Adipocyte (in vitro differentiated cells): ENCODE measurements at regions not wholly inside any gene's neighbourhood (a gene's known extent, or its start where the extent isn't known, plus 50 kb on each side); places are given as distances from the start of the nearest gene placed in this dataset.

Experiments
- DNase-seq: peaks from one replicate; pipeline ENCODE4 v3.0.0-alpha.2; 2015; ENCODE audit warnings: low read depth
- H3K27me3 ChIP-seq: replicated peaks from 2 replicates; pipeline ENCODE4 v1.7.0; 2013; ENCODE audit warnings: mild to moderate bottlenecking, low read length, moderate library complexity; ENCODE audit not compliant: control insufficient read depth, insufficient read depth
- H3K36me3 ChIP-seq: 2 replicates; pipeline ENCODE4 v1.7.0; 2013; ENCODE audit warnings: low read length, mild to moderate bottlenecking, moderate library complexity; ENCODE audit not compliant: control insufficient read depth, insufficient read depth, severe bottlenecking
- H3K4me1 ChIP-seq: 2 replicates; pipeline ENCODE4 v1.7.0; 2013; ENCODE audit warnings: mild to moderate bottlenecking, low read length, moderate library complexity; ENCODE audit not compliant: control insufficient read depth, insufficient read depth
- H3K4me3 ChIP-seq: 2 replicates; pipeline ENCODE4 v1.7.0; 2013; ENCODE audit warnings: mild to moderate bottlenecking, low read length, moderate library complexity
- H3K9ac ChIP-seq: 2 replicates; pipeline ENCODE4 v1.7.0; 2013; ENCODE audit warnings: mild to moderate bottlenecking, low read length, moderate library complexity
- H3K9me3 ChIP-seq: 2 replicates; pipeline ENCODE4 v1.7.0; 2013; ENCODE audit warnings: mild to moderate bottlenecking, low read length, moderate library complexity; ENCODE audit not compliant: control insufficient read depth

DNA sequence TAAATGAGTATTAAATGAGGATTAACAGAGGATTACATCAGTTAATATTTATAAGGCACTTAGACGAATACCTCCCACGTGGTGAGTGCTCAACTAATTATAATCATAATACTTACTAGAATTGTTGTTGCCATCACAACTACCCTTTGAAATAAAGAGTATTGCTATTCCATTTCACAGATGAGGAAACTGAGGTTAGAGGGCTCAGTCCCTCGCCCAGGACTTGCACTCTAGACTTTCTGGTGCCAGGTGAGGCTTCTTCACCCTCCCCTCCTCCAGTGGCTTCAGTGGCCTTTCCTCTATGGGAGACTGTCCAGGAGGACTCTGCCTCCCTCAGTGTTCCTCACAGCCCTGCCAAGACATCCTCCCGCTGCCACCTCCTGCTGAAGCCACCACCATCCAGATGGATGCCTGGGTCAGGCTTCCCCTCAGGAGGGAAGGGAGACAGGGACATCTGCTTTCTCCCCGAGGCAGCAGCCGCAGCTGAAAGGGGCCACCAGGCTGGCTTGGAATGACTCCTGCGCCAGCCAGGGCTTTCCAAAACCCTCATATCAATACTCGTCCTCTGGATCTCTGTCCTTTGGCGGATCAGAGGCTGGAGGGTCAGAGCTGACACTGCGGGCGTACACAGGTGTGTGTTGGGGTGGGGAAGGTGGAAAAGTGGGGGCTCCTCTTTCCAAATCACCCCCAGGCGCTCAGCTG is 580.1 kb downstream of the BUD13 start:
- peaks cover 6% of the 10 kb centered on the region for H3K9me3 ChIP-seq
- H3K4me3 ChIP-seq, result no peak overlapping the region
- no peaks in the 10 kb centered on the region for H3K4me1 ChIP-seq
- no peak for DNase-seq
- H3K27me3 ChIP-seq, result peaks cover 61% of the 10 kb centered on the region
- H3K9ac ChIP-seq, result no peak overlapping the region
- no peaks in the 10 kb centered on the region for H3K36me3 ChIP-seq

DNA sequence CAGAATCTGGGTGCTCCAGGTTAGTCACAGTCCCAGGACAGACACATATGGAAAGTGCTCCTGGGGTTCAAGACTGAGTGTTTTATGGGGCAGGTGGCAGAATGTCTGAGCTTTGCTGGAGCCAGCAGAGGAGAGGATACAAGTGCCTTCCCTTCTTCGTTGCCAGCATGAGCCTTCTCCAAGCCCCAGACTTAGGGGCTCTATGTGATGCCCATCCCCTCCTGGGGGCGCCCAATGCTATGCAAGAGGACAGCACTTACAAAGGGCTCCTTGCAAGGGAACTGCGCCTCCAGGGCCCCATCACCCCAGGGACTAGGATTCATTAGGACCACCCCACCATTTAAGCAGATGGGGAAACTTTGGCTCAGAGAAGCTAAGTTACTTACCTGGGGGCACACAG is 581.9 kb downstream of the BUD13 start:
- Histone ChIP-seq H3K9ac (no peak overlapping the region), H3K4me1 (no peaks in the 10 kb centered on the region), H3K36me3 (no peaks in the 10 kb centered on the region), H3K4me3 (no peak overlapping the region), H3K27me3 (peaks cover 53% of the 10 kb centered on the region), H3K9me3 (peaks cover 7% of the 10 kb centered on the region)
- no peak for DNase-seq

DNA sequence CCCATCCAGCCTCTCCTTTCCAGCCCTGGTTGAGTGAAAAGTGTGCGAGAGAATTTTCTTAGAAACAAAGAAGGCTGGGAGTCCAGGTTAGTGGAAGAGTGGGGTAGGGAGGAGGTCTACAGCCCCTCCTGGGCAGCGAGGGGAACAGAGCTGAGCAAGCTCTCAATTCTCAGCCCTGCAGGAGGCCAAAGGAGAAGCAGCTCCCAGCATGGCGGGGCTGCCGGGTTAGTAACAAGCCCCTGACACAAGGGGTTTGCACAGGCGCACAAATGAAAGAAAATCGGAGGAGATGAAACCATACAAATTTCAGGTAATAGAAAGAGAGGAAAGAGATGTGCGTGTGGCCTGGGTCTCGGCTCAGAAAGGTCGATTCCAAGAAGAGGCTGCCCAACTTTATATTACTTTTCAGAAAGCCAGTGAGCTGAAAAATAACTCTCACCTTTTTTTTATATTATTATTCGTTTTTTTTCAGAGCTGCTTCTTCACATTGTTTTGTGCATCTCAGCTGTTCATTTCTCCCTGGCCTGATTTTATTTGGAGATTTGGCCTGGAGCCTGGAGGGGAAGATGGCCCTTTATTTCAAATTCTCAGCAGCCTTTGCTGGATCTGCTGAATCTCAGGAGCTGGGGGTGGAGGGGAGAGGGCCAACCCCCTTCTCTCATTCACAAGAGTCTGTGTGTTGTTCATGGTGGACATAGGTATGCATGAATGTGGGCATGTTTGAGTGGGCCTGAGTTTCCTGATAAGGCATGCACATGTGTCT is 583.2 kb downstream of the BUD13 start:
- Histone ChIP-seq H3K4me1 (no peaks in the 10 kb centered on the region), H3K36me3 (no peaks in the 10 kb centered on the region), H3K9ac (no peak overlapping the region), H3K9me3 (peaks cover 7% of the 10 kb centered on the region), H3K4me3 (no peak overlapping the region), H3K27me3 (peaks cover 58% of the 10 kb centered on the region)
- DNase-seq, result no peak

- DNase-seq, result no peak
- no peak overlapping the region for H3K9ac ChIP-seq
- no peaks in the 10 kb centered on the region for H3K36me3 ChIP-seq
Measured at GRCh38 chr11:116188350-116188749, 584.4 kb downstream of the BUD13 start.

DNA sequence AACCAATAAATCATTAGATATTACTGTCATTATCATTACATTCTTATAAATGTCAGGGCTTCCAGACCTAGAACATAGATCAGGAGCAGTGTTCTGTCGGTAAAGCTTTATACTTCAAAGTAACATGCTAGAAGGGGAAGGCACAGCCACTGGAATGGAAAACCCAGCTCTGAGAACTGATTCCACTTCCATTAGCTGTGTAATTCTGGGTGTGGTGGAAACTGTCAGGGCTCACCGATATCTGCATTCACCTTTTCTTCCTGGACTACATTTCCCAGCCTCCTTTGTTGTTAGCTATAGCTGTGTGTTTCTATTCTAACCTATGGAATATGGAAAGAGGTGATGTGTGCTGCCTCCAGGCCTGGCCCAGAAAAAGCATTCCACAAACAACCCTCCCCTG is 585.8 kb downstream of the BUD13 start:
- no peaks in the 10 kb centered on the region for H3K36me3 ChIP-seq
- H3K9me3 ChIP-seq, result peaks cover 7% of the 10 kb centered on the region
- H3K9ac ChIP-seq, result no peak overlapping the region
- H3K4me3 ChIP-seq, result no peak overlapping the region
- H3K27me3 ChIP-seq, result peaks cover 53% of the 10 kb centered on the region
- DNase-seq, result no peak
- H3K4me1 ChIP-seq, result no peaks in the 10 kb centered on the region

More at GRCh38 chr11:116188350-116188749, 584.4 kb downstream of the BUD13 start:
- Histone ChIP-seq H3K4me1 (no peaks in the 10 kb centered on the region), H3K27me3 (peaks cover 62% of the 10 kb centered on the region), H3K9me3 (peaks cover 7% of the 10 kb centered on the region), H3K4me3 (no peak overlapping the region)

DNA sequence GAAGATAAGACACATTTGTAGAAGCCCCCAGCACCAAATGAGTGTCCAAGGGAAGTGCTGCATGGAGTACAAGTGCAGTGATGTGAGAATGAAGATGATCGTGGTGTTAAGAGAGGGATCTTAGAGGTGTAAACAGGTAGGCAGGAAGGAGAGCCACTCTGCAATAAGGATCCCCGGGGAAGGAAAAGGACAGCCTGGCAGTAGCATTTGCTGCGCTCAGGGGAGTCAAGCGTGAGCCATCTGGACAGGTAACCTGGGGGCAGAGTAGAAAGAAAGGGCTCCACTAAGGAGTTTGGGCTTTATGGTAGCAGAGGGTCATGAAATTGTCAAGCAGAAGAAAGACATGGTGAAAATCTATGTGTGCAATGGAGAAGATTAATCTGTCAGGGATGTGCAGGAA is 587.2 kb downstream of the BUD13 start:
- Histone ChIP-seq H3K9ac (no peak overlapping the region), H3K27me3 (peaks cover 40% of the 10 kb centered on the region), H3K9me3 (peaks cover 7% of the 10 kb centered on the region), H3K4me1 (no peaks in the 10 kb centered on the region), H3K36me3 (no peaks in the 10 kb centered on the region), H3K4me3 (no peak overlapping the region)
- no peak for DNase-seq

GRCh38 chr11:116184763-116185162 is 588.0 kb downstream of the BUD13 start:
- no peak for DNase-seq
- Histone ChIP-seq H3K4me1 (no peaks in the 10 kb centered on the region), H3K27me3 (peaks cover 32% of the 10 kb centered on the region), H3K9me3 (peaks cover 7% of the 10 kb centered on the region), H3K4me3 (no peak overlapping the region), H3K9ac (no peak overlapping the region), H3K36me3 (no peaks in the 10 kb centered on the region)

GRCh38 chr11:116182356-116182966 is 590.3 kb downstream of the BUD13 start:
- no peak overlapping the region for H3K4me3 ChIP-seq
- H3K4me1 ChIP-seq, result no peaks in the 10 kb centered on the region
- no peak overlapping the region for H3K9ac ChIP-seq
- no peaks in the 10 kb centered on the region for H3K36me3 ChIP-seq
- no peak for DNase-seq
- H3K27me3 ChIP-seq, result peaks cover 16% of the 10 kb centered on the region
- H3K9me3 ChIP-seq, result peaks cover 3% of the 10 kb centered on the region

GRCh38 chr11:116180806-116181600 is 591.8 kb downstream of the BUD13 start:
- Histone ChIP-seq H3K4me3 (no peak overlapping the region), H3K9ac (no peak overlapping the region), H3K9me3 (no peaks in the 10 kb centered on the region), H3K4me1 (no peaks in the 10 kb centered on the region), H3K36me3 (no peaks in the 10 kb centered on the region), H3K27me3 (peaks cover 17% of the 10 kb centered on the region)
- no peak for DNase-seq

- Histone ChIP-seq H3K4me3 (no peak overlapping the region), H3K9ac (no peak overlapping the region), H3K27me3 (peaks cover 23% of the 10 kb centered on the region), H3K4me1 (no peaks in the 10 kb centered on the region), H3K36me3 (no peaks in the 10 kb centered on the region), H3K9me3 (no peaks in the 10 kb centered on the region)
- DNase-seq, result no peak
Measured at GRCh38 chr11:116179401-116179800, 593.4 kb downstream of the BUD13 start.
